ENCODE measurements at regions not wholly inside any gene's neighbourhood (a gene's known extent, or its start where the extent isn't known, plus 50 kb on each side); places are given as distances from the start of the nearest gene placed in this dataset.

DNA sequence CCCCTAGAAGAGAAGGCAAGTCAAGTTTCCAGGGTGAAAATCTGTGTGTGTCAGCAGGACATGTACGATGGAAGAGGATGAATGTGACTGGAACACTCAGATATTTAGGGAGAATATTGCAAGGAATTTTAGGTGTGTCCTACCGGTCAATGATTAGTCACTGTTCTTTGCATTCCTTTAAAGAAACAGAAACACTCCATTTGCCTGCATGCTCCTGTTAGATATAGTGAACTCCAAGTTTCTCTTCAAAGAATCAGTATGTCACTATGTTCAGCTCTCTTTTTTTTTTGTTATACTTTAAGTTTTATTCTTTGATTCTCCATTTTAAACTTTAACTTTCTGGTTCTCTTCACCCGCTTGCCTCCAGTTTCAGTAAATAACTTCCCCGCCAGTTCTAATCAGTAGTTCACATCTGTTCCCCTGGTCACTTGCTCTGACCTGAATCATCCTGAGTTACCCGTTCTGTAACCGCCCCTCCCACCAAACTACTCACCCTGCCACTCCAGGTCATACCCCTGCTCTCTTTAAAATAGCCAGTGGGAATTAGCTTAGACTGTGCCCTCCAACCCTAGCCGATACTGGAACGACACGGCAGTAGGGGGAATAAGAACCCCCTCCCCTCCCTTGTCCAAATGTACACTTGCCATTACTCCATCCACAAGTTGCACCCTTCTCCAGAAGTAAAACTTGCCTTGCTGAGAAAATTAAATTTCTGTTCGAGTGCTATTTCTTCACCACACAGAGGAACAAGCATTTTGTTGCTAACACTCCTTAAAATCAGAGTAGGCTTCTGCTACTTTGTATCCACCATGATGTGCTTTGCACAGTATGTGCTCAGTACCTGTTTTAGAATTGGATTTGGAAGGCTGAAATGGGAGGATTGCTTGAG is 268.4 kb downstream of the METTL4 start:
- TF ChIP-seq GATA2 (IDR thresholded peaks at IDR 0.05; ENCODE audit: low read depth, low read length) (no peak), GATA3 (IDR thresholded peaks at IDR 0.05; ENCODE audit: low read depth, low read length) (no peak)

DNA sequence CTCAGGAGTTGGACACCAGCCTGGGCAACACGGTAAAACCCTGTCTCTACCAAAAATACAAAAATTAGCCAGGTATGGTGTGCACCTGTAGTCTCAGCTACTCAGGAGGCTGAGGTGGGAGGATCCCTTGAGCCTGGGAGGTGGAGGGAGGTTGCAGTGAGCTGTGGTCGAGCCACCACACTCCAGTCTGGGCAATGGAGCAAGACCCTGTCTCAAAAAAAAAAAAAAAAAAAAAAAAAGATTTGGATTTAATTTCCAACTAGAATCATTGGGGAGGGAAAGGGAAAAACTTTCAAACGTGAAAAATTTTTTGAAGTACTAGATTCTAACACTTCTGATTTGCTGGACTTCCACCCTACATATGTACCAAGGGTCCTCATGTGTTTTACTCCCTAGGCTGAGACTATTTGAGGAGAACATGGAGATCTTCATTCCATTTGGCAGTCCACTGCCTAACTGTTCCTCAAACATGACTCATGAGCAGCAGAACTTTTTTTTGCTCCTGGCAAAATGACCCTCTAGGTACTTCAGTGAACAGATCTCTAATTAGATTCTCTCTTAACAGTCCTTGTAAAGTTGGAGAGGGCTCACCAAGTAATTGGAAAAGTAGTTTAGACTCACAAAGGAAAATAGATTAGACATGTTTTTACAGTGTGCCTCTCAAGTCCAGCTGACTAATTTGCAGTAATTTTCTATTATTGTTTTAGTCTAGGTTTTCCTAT is 267.6 kb downstream of the METTL4 start:
- TF ChIP-seq GATA3 (IDR thresholded peaks at IDR 0.05; ENCODE audit: low read depth, low read length), result no peak
- TF ChIP-seq GATA2 (IDR thresholded peaks at IDR 0.05; ENCODE audit: low read depth, low read length), result no peak

DNA sequence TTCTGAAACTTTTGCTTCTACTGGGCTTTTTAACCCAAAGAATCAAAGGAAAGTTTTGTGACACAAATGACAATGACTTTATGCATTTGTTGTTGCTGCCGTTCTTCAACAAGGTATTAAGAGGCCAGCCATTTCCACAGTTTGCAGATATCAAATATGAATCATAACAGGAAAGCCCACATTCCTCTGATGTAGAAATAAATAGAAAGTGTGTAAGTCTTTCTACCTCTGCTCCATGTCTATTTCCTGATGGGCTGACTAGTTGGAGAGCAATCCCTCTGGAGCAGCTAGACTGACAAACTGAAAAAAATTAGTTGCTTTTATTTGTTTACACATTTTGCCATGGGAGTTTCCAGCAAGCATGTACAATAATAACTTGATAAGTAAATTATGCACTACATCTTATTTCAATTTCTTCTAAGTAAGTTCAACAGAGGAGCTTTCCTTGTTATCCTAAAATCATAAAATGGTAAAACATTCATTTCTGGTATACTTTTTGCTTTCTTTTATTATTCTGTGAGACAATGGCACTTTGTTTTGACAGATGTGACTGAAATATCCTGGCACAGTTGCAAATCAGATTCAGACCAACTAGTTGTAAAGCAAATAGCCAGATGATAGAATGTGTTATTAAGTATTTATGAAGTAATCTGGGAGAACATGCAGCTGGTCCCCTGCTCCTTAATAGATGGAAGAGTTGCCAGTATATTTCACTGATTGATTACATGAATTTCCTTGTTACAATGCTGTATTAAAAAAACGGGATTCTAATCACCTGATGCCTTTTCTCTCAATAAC is 266.7 kb downstream of the METTL4 start:
- no peak for TF ChIP-seq GATA3 (IDR thresholded peaks at IDR 0.05; ENCODE audit: low read depth, low read length)
- TF ChIP-seq GATA2 (IDR thresholded peaks at IDR 0.05; ENCODE audit: low read depth, low read length), result no peak

DNA sequence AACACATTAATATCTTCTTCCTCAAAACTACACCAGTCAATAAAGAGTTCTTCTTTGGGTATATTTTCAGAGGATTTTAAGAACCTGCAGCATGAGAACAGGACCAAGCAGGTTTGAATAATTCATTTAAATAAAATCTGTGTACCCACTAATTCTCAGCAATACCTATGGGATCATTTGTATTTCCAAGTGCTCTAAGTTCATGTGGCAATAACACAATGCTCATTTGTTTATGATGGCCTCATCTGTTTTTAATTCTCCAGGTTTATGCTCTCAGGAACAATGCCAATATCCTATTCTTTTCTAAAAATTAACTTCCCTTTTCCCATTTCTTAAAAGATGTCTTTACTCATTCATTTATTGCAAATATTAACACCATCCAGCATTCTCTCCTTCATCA is 264.7 kb downstream of the METTL4 start:
- TF ChIP-seq GATA3 (IDR thresholded peaks at IDR 0.05; ENCODE audit: low read depth, low read length) (no peak), GATA2 (IDR thresholded peaks at IDR 0.05; ENCODE audit: low read depth, low read length) (no peak)

DNA sequence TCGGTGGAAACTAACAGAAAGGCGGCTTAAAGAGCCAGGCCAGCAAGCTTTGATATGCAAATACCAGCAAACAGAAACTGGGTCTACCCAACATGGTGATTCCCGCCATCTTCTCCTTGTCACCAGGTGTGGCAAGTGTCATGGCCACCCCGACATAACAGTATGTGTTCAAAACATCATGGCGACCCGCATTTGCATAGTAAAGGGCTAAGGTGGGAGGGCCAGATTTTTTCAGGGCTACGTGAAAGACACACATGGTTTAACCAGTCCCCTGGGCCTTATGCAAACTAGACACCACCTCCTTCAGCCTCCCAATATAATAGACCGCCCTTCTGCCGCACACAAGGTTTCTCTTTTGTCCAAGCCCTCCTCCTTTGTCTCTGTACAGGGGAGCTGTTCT is 260.4 kb downstream of the METTL4 start:
- TF ChIP-seq GATA3 (IDR thresholded peaks at IDR 0.05; ENCODE audit: low read depth, low read length) (no peak), GATA2 (IDR thresholded peaks at IDR 0.05; ENCODE audit: low read depth, low read length) (no peak)

DNA sequence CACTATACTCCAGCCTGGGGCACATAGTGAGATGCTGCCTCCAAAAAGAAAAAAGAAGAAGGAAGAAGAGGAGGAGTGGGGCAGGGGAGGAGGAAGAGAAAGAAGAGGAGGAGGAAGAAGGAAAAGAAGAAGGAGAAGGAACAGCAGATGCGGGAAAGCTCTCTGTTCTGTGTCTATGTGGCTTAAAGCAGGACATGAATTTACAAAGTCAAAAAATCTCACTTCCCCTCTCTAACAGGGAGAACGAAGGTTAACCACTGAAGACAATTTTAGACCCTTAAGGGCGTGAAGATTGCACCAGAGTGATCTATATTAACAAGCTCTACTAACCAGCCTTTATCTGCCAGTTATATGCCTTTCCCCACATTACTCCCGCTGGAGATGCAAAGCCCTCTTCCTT is 258.9 kb downstream of the METTL4 start:
- TF ChIP-seq GATA3 (IDR thresholded peaks at IDR 0.05; ENCODE audit: low read depth, low read length), result no peak
- no peak for TF ChIP-seq GATA2 (IDR thresholded peaks at IDR 0.05; ENCODE audit: low read depth, low read length)

DNA sequence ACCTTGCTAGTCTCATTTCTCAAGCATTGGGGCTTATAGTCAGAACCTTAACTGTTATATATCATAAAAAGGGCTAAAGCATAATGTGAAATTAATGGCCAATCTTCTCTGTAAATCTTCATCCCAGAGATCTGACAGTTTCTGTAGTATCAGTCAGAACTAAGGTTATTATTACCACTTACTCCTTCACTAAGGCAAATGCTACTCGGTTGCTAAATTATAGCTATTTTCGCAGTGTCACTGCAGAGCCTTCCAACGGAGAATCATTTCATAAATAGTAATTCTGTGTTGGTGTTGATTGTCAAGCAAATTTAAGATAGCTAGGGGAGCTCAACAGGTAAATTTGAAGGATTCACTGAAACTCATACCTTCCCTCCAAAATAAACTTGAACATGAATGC is 258.0 kb downstream of the METTL4 start:
- TF ChIP-seq GATA3 (IDR thresholded peaks at IDR 0.05; ENCODE audit: low read depth, low read length) (no peak), GATA2 (IDR thresholded peaks at IDR 0.05; ENCODE audit: low read depth, low read length) (no peak)

DNA sequence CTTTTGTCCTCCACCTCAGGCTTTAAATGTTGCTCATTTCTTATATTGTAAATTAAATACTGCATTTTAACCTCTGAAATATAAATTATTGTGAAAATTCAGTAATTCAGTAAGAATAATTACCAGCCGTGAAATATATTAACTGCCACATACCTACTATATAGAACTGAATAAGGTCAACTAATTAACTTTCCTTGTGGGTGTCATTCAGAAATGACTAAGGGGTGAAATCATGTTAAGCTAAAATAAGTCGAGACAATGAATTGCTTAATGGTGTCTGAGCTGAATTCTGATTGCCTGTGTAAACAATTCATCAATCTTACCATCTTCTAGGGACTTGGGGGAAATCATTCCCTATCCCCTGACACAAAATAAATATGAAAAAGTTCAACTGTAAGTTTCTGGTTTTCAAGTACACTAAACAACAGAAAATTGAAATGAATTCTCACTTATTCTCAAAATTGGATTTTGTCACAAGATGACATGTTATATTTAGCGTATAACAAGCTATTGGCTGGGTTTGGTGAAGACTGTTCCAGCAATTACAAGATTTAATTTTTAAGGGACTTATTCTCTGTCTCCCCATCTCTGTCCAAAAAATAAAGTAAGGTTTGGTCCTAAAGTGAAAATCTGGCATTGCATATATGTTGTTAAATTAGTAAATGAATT is 255.1 kb downstream of the METTL4 start:
- TF ChIP-seq GATA3 (IDR thresholded peaks at IDR 0.05; ENCODE audit: low read depth, low read length) (no peak), GATA2 (IDR thresholded peaks at IDR 0.05; ENCODE audit: low read depth, low read length) (no peak)

DNA sequence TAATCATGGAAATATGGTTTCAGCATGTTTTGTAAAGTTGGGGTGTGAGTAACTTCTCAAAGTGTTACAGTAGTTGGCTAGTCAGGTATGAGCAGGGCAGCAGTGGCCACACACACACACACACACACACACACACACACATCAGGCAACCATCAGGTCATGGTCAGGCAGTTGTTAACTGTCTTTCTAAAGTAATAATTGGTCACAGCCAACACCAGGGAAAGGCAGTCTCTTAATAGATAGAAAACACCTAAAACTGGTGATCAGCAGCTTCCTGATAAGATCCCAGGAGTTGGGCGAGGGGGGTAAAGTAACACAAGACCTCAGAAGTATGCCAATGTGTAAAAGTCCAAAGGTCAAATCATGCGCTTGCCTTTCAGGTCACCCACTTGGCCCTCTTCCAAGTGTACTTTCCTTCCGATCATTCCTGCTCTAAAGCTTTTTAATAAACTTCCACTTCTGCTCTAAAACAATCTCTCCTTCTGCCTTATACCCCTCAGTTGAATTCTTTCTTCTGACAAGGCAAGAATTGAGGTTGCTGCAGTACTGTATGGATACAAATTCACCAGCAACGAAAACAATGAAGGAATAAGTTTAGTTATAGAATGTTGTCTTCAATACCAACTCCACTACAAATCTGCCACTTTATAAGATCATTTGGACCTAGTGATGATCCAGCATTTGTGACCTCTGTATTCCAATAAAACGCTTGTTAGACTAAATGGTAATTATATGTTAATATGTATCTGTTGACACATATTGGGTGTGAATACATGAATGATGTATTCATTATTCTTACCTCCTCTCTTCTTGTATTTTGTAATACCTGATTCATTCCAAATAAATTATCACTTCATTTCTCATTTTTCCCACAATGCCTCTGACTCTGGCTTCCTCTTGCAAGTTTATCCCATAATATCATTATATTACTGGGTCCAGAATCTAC is 254.3 kb downstream of the METTL4 start:
- no peak for TF ChIP-seq GATA2 (IDR thresholded peaks at IDR 0.05; ENCODE audit: low read depth, low read length)
- no peak for TF ChIP-seq GATA3 (IDR thresholded peaks at IDR 0.05; ENCODE audit: low read depth, low read length)

DNA sequence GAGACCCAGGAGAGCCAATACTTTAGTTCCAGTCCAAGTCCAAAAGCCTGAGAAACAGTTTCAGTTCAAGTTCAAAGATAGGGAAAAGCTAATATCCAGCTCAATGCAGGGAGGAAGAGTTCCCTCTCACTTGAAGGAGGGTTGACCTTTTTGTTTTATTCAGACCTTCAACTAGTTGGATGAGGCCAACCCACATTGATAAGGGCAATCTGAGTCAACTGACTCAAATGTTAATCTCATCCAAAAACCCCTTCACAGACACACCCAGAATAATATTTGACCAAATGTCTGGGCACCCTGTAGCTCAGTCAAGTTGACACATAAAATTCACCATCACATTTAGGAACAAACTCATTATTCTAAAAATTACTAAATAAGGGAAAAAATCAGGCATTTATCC is 246.8 kb downstream of the METTL4 start:
- TF ChIP-seq GATA2 (IDR thresholded peaks at IDR 0.05; ENCODE audit: low read depth, low read length), result no peak
- TF ChIP-seq GATA3 (IDR thresholded peaks at IDR 0.05; ENCODE audit: low read depth, low read length), result no peak

DNA sequence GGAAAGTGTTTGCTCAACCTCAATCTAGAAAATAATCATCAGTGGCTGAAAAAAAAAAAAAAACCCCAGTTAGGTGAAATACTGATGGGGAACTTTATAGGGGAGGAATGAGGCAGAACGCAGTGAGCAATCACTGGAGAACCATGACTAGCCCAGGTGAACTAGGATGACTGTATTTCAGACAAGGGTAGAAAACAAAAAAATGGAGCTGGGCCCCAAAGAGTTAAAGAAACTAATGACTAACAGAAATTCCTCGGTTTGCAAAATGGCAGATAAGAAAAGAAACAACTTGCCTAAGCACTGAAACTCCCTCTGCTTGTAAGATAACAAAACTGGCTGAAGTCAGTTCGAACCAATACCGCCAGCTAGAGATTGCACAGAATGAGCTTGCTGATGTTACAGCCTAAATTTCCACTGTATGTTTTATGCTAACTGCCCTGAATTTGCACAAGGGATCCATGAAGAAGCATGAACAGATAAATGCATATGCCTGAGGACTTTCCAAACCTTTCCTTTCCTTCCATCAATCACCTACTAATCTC is 245.9 kb downstream of the METTL4 start:
- TF ChIP-seq GATA3 (IDR thresholded peaks at IDR 0.05; ENCODE audit: low read depth, low read length), result no peak
- no peak for TF ChIP-seq GATA2 (IDR thresholded peaks at IDR 0.05; ENCODE audit: low read depth, low read length)

DNA sequence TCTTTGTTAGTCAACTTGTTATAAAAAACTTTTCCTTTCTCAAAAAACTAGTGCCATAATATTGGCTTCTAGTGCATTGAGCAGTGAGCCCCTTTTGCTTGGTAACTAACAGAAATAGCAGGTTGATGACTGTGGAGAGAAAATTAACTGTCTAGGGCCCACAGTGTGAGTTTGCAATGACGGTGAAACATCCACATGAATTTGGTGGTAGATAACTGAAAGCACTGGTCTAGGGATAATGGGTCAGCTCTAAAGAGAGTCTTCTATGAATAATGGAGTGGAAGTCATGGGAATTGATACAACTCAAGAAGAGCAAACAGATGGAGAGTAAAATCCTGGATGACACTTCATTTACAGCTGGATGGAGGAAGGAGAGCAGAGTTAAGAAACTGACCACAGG is 245.4 kb downstream of the METTL4 start:
- TF ChIP-seq GATA3 (IDR thresholded peaks at IDR 0.05; ENCODE audit: low read depth, low read length), result no peak
- no peak for TF ChIP-seq GATA2 (IDR thresholded peaks at IDR 0.05; ENCODE audit: low read depth, low read length)
